Breast epithelium (tissue), 4 donors: ENCODE measurements at regions not wholly inside any gene's neighbourhood (a gene's known extent, or its start where the extent isn't known, plus 50 kb on each side); places are given as distances from the start of the nearest gene placed in this dataset.
"Not testable (repeated sequence)": the region's sequence is repeated elsewhere in the genome, so short reads cannot be mapped to it uniquely, and the experiment has no call there.

Experiments
- DNase-seq, 2 donors: peaks; one replicate each; pipeline ENCODE4 v3.0.0-alpha.2; 2019; ENCODE audit warnings: low spot score in 2 of 2
- H3K27ac ChIP-seq, 2 donors: fragments of 200-600 bp; sonication (generic) in 1 of 2; one replicate each; pipeline ENCODE4 v1.5.1; 2016 to 2019; ENCODE audit warnings: mild to moderate bottlenecking in 1 of 2
- H3K27me3 ChIP-seq, 2 donors: fragments of 200-600 bp; sonication (generic) in 1 of 2; one replicate each; pipeline versions ENCODE4 v1.5.1 to v1.6.0; 2017 to 2019; ENCODE audit warnings: control low read depth in 1 of 2, mild to moderate bottlenecking in 1 of 2
- H3K36me3 ChIP-seq: fragments of 200-600 bp; one replicate; pipeline ENCODE4 v1.5.1; 2019
- H3K4me1 ChIP-seq, 2 donors: fragments of 200-600 bp; sonication (generic); one replicate each; pipeline ENCODE4 v1.5.1; 2016 to 2019; ENCODE audit warnings: control low read depth in 1 of 2
- H3K4me3 ChIP-seq, 3 donors: fragments of 200-600 bp; sonication (generic); 1 replicate in 2 of 3; 2 replicates in 1 of 3; pipeline ENCODE4 v1.5.1; 2016 to 2019; ENCODE audit warnings: mild to moderate bottlenecking in 3 of 3, moderate library complexity in 2 of 3
- H3K9me3 ChIP-seq, 2 donors: fragments of 200-600 bp; sonication (generic) in 1 of 2; one replicate each; pipeline ENCODE4 v1.5.1; 2016 to 2019; ENCODE audit warnings: control low read depth in 1 of 2
- POLR2A ChIP-seq: fragments of 450-650 bp; IDR thresholded peaks from one replicate; pipeline ENCODE4 v1.6.1; 2016; ENCODE audit warnings: antibody characterized with exemption, mild to moderate bottlenecking, moderate library complexity
- POLR2AphosphoS5 ChIP-seq, 3 donors: sonication (generic); formaldehyde crosslinking; IDR thresholded peaks; one replicate each; pipeline ENCODE4 v1.6.1; 2017; ENCODE audit warnings: antibody characterized with exemption in 3 of 3
- intact Hi-C: fragments of 100-400 bp; cut with DNase I; formaldehyde crosslinking; loops from one replicate; pipeline ENCODE4 v1.15.1; 2023; ENCODE audit warnings: low total_unique reads
- TF ChIP-seq, protein P1 (sequence below), 3 donors: fragments of 450-650 bp; IDR thresholded peaks; one replicate each; pipeline ENCODE4 v1.5.1; 2016 to 2017; ENCODE audit warnings: antibody characterized with exemption in 3 of 3, mild to moderate bottlenecking in 3 of 3, moderate library complexity in 3 of 3

GRCh38 chr10:10055656-10056442 is 961.8 kb upstream of the CELF2 start:
- H3K4me1 ChIP-seq = no peaks in the 10 kb centered on the region
- no peak overlapping the region for H3K4me3 ChIP-seq
- DNase-seq = no peak
- no peaks in the 10 kb centered on the region for H3K27me3 ChIP-seq
- TF ChIP-seq POLR2A (no peak), POLR2AphosphoS5 (IDR thresholded peaks at IDR 0.05) (no peak)
- TF ChIP-seq, protein P1, sequence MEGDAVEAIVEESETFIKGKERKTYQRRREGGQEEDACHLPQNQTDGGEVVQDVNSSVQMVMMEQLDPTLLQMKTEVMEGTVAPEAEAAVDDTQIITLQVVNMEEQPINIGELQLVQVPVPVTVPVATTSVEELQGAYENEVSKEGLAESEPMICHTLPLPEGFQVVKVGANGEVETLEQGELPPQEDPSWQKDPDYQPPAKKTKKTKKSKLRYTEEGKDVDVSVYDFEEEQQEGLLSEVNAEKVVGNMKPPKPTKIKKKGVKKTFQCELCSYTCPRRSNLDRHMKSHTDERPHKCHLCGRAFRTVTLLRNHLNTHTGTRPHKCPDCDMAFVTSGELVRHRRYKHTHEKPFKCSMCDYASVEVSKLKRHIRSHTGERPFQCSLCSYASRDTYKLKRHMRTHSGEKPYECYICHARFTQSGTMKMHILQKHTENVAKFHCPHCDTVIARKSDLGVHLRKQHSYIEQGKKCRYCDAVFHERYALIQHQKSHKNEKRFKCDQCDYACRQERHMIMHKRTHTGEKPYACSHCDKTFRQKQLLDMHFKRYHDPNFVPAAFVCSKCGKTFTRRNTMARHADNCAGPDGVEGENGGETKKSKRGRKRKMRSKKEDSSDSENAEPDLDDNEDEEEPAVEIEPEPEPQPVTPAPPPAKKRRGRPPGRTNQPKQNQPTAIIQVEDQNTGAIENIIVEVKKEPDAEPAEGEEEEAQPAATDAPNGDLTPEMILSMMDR (IDR thresholded peaks at IDR 0.05) = no peak
- H3K36me3 ChIP-seq = no peaks in the 10 kb centered on the region
- intact Hi-C loops = no loop called here
- no peaks in the 10 kb centered on the region for H3K9me3 ChIP-seq
- H3K27ac ChIP-seq = no peak overlapping the region

GRCh38 chr10:10056961-10057360 is 960.7 kb upstream of the CELF2 start:
- H3K4me3 ChIP-seq = no peak overlapping the region
- no peaks in the 10 kb centered on the region for H3K4me1 ChIP-seq
- TF ChIP-seq, protein P1 (IDR thresholded peaks at IDR 0.05) = no peak
- TF ChIP-seq POLR2AphosphoS5 (IDR thresholded peaks at IDR 0.05) (no peak), POLR2A (no peak)
- H3K27me3 ChIP-seq = no peaks in the 10 kb centered on the region
- H3K36me3 ChIP-seq = no peaks in the 10 kb centered on the region
- intact Hi-C loops = no loop called here
- no peak for DNase-seq
- no peak overlapping the region for H3K27ac ChIP-seq
- H3K9me3 ChIP-seq = no peaks in the 10 kb centered on the region

- TF ChIP-seq POLR2AphosphoS5 (IDR thresholded peaks at IDR 0.05) = no peak
- TF ChIP-seq POLR2A = no peak
- TF ChIP-seq, protein P1 (IDR thresholded peaks at IDR 0.05) = no peak
- intact Hi-C loops = no loop called here
- no peaks in the 10 kb centered on the region for H3K27me3 ChIP-seq
Measured at GRCh38 chr10:10067644-10068043, 950.0 kb upstream of the CELF2 start.

DNA sequence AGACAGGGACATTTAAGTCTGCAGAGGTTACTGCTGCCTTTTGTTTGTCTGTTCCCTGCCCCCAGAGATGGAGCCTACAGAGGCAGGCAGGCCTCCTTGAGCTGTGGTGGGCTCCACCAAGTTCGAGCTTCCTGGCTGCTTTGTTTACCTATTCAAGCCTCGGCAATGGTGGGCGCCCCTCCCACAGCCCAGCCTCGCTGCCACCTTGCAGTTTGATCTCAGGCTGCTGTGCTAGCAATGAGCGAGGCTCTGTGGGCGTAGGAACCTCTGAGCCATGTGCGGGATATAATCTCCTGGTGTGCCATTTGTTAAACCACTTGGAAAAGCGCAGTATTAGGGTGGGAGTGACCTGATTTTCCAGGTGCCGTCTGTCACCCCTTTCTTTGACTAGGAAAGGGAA is 942.8 kb upstream of the CELF2 start:
- H3K36me3 ChIP-seq, H3K27ac ChIP-seq, DNase-seq, H3K4me1 ChIP-seq, H3K9me3 ChIP-seq, H3K27me3 ChIP-seq, H3K4me3 ChIP-seq: not testable (repeated sequence)
- intact Hi-C loops = loop anchor here (5.0 kb wide), 1 partner anchor 177 kb away; no protein-coding TSS in a partner anchor

More at GRCh38 chr10:10067644-10068043, 950.0 kb upstream of the CELF2 start:
- H3K27ac ChIP-seq = no peak overlapping the region
- H3K36me3 ChIP-seq = no peaks in the 10 kb centered on the region
- no peak overlapping the region for H3K4me3 ChIP-seq
- H3K4me1 ChIP-seq = no peaks in the 10 kb centered on the region
- no peaks in the 10 kb centered on the region for H3K9me3 ChIP-seq
- no peak for DNase-seq

- H3K36me3 ChIP-seq = no peaks in the 10 kb centered on the region
- TF ChIP-seq, protein P1 (IDR thresholded peaks at IDR 0.05) = no peak
- TF ChIP-seq POLR2A (no peak), POLR2AphosphoS5 (IDR thresholded peaks at IDR 0.05) (no peak)
- no peak overlapping the region for H3K27ac ChIP-seq
- peaks cover 0 to 6% of the 10 kb centered on the region in 2 donors for H3K9me3 ChIP-seq
- H3K4me3 ChIP-seq = no peak overlapping the region
- no peaks in the 10 kb centered on the region for H3K4me1 ChIP-seq
- H3K27me3 ChIP-seq = no peaks in the 10 kb centered on the region
- intact Hi-C loops = no loop called here
- no peak for DNase-seq
Measured at GRCh38 chr10:10078446-10078845, 939.2 kb upstream of the CELF2 start.
